GM23338 (cell line): ENCODE measurements at regions not wholly inside any gene's neighbourhood (a gene's known extent, or its start where the extent isn't known, plus 50 kb on each side); places are given as distances from the start of the nearest gene placed in this dataset.

Experiments used
- ATAC-seq: fragments of 200-7000 bp; cut with Tn5 transposase; 3 replicates; pipeline ENCODE4 v1.9.1; 2020
- DNase-seq: peaks from one replicate; pipeline ENCODE4 v3.0.0-alpha.2; 2015; ENCODE audit warnings: low spot score
- H2AFZ ChIP-seq: fragments of 200-600 bp; sonication (generic); 2 replicates; pipeline ENCODE4 v1.8.0; 2016; ENCODE audit warnings: antibody characterized with exemption, mild to moderate bottlenecking, moderate library complexity
- H3F3A ChIP-seq: fragments of 200-600 bp; sonication (generic); replicated peaks from 2 replicates; pipeline ENCODE4 v1.8.0; 2017; ENCODE audit warnings: antibody characterized with exemption, mixed run types, low read depth
- H3K27ac ChIP-seq: fragments of 200-600 bp; sonication (generic); 2 replicates; pipeline ENCODE4 v1.6.1; 2016; ENCODE audit warnings: low read depth
- H3K27me3 ChIP-seq: fragments of 200-600 bp; sonication (generic); 2 replicates; pipeline ENCODE4 v1.8.0; 2016; ENCODE audit warnings: mild to moderate bottlenecking, mixed run types, moderate library complexity; ENCODE audit not compliant: insufficient read depth
- H3K36me3 ChIP-seq: fragments of 200-600 bp; sonication (generic); 2 replicates; pipeline ENCODE4 v1.8.0; 2016; ENCODE audit warnings: mild to moderate bottlenecking; ENCODE audit not compliant: insufficient read depth
- H3K4me1 ChIP-seq: fragments of 200-600 bp; sonication (generic); 2 replicates; pipeline ENCODE4 v1.8.0; 2016; ENCODE audit warnings: mild to moderate bottlenecking, moderate library complexity; ENCODE audit not compliant: insufficient read depth
- H3K4me2 ChIP-seq: fragments of 200-600 bp; sonication (generic); 2 replicates; pipeline ENCODE4 v1.7.1; 2017; ENCODE audit warnings: mixed run types
- H3K4me3 ChIP-seq: fragments of 200-600 bp; sonication (generic); 2 replicates; pipeline ENCODE4 v1.6.1; 2016; ENCODE audit warnings: mixed run types
- H3K79me2 ChIP-seq: fragments of 200-600 bp; sonication (generic); replicated peaks from 2 replicates; pipeline ENCODE4 v1.8.0; 2017; ENCODE audit warnings: mild to moderate bottlenecking; ENCODE audit not compliant: insufficient read depth
- H3K9me2 ChIP-seq: fragments of 200-600 bp; sonication (generic); 2 replicates; pipeline ENCODE4 v1.8.0; 2017; ENCODE audit not compliant: insufficient read depth
- H4K20me1 ChIP-seq: fragments of 200-600 bp; sonication (generic); replicated peaks from 2 replicates; pipeline ENCODE4 v1.8.0; 2017; ENCODE audit warnings: mild to moderate bottlenecking; ENCODE audit not compliant: insufficient read depth
- H3K27ac Mint-ChIP-seq: 2 replicates; pipeline ENCODE4 v1.8.0; 2020; ENCODE audit warnings: inconsistent platforms, mild to moderate bottlenecking, moderate library complexity, mixed read lengths
- H3K27me3 Mint-ChIP-seq: 3 replicates; pipeline ENCODE4 v1.8.0; 2022; ENCODE audit warnings: low read depth, mild to moderate bottlenecking, moderate library complexity, mixed read lengths, inconsistent platforms; ENCODE audit not compliant: insufficient read depth, poor library complexity
- H3K36me3 Mint-ChIP-seq: 3 replicates; pipeline ENCODE4 v1.8.0; 2021; ENCODE audit warnings: low read depth, mild to moderate bottlenecking, inconsistent platforms, moderate library complexity, mixed read lengths
- H3K4me1 Mint-ChIP-seq: 3 replicates; pipeline ENCODE4 v1.8.0; 2020; ENCODE audit warnings: mild to moderate bottlenecking, inconsistent platforms, mixed read lengths
- H3K4me3 Mint-ChIP-seq: 3 replicates; pipeline ENCODE4 v1.8.0; 2021; ENCODE audit warnings: moderate library complexity, mild to moderate bottlenecking, inconsistent platforms, mixed read lengths
- H3K9me3 Mint-ChIP-seq: 3 replicates; pipeline ENCODE4 v1.8.0; 2020; ENCODE audit warnings: moderate library complexity, mild to moderate bottlenecking, inconsistent platforms, mixed read lengths
- CREB1 ChIP-seq: fragments of 250-450 bp; sonication (Bioruptor Pico); IDR thresholded peaks from 2 replicates; pipeline ENCODE4 v1.5.0; 2020; ENCODE audit warnings: low read depth, mild to moderate bottlenecking, moderate library complexity
- CTCF ChIP-seq, 2 experiments: fragments of 200-600 bp in 1 of 2; sonication (generic) in 1 of 2; conservative IDR thresholded peaks; 2 replicates each; pipeline versions ENCODE4 v1.5.1 to v1.6.1; 2016 to 2017; ENCODE audit warnings: antibody characterized with exemption in 2 of 2, low read depth in 2 of 2, mild to moderate bottlenecking in 2 of 2, moderate library complexity in 1 of 2
- EZH2 ChIP-seq: fragments of 200-600 bp; sonication (generic); IDR thresholded peaks from one replicate; pipeline ENCODE4 v1.8.0; 2017; ENCODE audit warnings: antibody characterized with exemption, mild to moderate bottlenecking, low read depth; ENCODE audit not compliant: unreplicated experiment
- EZH2phosphoT487 ChIP-seq: fragments of 200-600 bp; sonication (generic); IDR thresholded peaks from one replicate; pipeline ENCODE4 v1.8.1; 2018; ENCODE audit warnings: antibody characterized with exemption; ENCODE audit not compliant: unreplicated experiment
- JUNB ChIP-seq: IDR thresholded peaks from one replicate; pipeline ENCODE4 v1.6.1; 2016; ENCODE audit warnings: antibody characterized with exemption; ENCODE audit not compliant: unreplicated experiment
- NANOG ChIP-seq: IDR thresholded peaks from 2 replicates; pipeline ENCODE4 v1.6.1; 2016; ENCODE audit warnings: antibody characterized with exemption, borderline replicate concordance
- POLR2AphosphoS5 ChIP-seq: IDR thresholded peaks from 2 replicates; pipeline ENCODE4 v1.6.1; 2016; ENCODE audit warnings: antibody characterized with exemption, low read depth
- STAT1 ChIP-seq: IDR thresholded peaks from one replicate; pipeline ENCODE4 v1.6.1; 2016; ENCODE audit warnings: antibody characterized with exemption; ENCODE audit not compliant: unreplicated experiment
- ZNF114 ChIP-seq: fragments of 250-450 bp; sonication (Bioruptor Pico); IDR thresholded peaks from 2 replicates; pipeline ENCODE4 v1.5.0; 2020; ENCODE audit warnings: mild to moderate bottlenecking, moderate library complexity
- ZNF331 ChIP-seq: fragments of 250-450 bp; sonication (Bioruptor Pico); IDR thresholded peaks from 2 replicates; pipeline ENCODE4 v1.5.0; 2020; ENCODE audit warnings: low read depth, mild to moderate bottlenecking, moderate library complexity
- TF ChIP-seq, protein P1 (sequence below): IDR thresholded peaks from one replicate; pipeline ENCODE4 v1.6.1; 2018; ENCODE audit warnings: antibody characterized with exemption; ENCODE audit not compliant: unreplicated experiment
- TF ChIP-seq, protein P2 (sequence below): IDR thresholded peaks from 2 replicates; pipeline ENCODE4 v1.6.1; 2016; ENCODE audit warnings: antibody characterized with exemption
- TF ChIP-seq, protein P3 (sequence below): fragments of 250-450 bp; sonication (Bioruptor Pico); IDR thresholded peaks from 2 replicates; pipeline ENCODE4 v1.5.0; 2020; ENCODE audit warnings: mild to moderate bottlenecking, moderate library complexity

DNA sequence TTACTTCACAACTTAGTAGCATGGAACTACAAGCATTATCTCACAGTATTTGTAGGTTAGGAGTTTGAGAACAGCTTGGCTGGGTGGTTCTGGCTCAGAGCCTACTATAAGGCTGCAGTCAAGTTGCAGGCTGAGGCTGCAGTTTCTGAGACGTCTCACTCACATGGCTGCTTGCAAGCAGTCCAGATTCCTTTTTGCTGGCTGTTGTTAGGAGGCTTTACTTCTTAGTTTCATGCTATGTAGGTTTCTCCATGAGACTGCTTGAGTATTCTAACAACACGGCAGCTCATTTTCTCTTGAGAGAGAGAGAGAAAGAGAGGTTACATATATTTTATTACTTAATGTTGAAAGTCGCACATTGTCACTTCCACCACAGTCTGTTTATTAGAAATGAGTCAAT, 1073.9 kb downstream of the NXPH1 start:
- Mint-ChIP-seq H3K4me3 (no peak overlapping the region), H3K27me3 (no peaks in the 10 kb centered on the region), H3K27ac (peak overlapping the region; percentile 85), H3K9me3 (no peaks in the 10 kb centered on the region), H3K36me3 (no peaks in the 10 kb centered on the region), H3K4me1 (no peaks in the 10 kb centered on the region; the same call in 2 of the 3 replicates)
- no peaks in the 10 kb centered on the region for H3K79me2 ChIP-seq
- H3K4me2 ChIP-seq = no peak overlapping the region
- H3K36me3 ChIP-seq = no peaks in the 10 kb centered on the region
- DNase-seq (peak; percentile 25), ATAC-seq (peak; percentile 69)
- H2AFZ ChIP-seq = peak overlapping the region; percentile 60; the same call in 1 of the 2 replicates
- no peaks in the 10 kb centered on the region for H3K27me3 ChIP-seq
- H3K4me1 ChIP-seq = no peaks in the 10 kb centered on the region
- H3K9me2 ChIP-seq = no peaks in the 10 kb centered on the region
- TF ChIP-seq NANOG (no peak), CTCF (conservative IDR thresholded peaks at IDR 0.05; ENCODE audit: low read depth in 2 of 2) (no peak), ZNF114 (CRISPR knock-in tag) (no peak), CREB1 (no peak), EZH2phosphoT487 (no peak), STAT1 (no peak), POLR2AphosphoS5 (no peak), JUNB (no peak), EZH2 (no peak), ZNF331 (CRISPR knock-in tag) (no peak)
- TF ChIP-seq, protein P1, sequence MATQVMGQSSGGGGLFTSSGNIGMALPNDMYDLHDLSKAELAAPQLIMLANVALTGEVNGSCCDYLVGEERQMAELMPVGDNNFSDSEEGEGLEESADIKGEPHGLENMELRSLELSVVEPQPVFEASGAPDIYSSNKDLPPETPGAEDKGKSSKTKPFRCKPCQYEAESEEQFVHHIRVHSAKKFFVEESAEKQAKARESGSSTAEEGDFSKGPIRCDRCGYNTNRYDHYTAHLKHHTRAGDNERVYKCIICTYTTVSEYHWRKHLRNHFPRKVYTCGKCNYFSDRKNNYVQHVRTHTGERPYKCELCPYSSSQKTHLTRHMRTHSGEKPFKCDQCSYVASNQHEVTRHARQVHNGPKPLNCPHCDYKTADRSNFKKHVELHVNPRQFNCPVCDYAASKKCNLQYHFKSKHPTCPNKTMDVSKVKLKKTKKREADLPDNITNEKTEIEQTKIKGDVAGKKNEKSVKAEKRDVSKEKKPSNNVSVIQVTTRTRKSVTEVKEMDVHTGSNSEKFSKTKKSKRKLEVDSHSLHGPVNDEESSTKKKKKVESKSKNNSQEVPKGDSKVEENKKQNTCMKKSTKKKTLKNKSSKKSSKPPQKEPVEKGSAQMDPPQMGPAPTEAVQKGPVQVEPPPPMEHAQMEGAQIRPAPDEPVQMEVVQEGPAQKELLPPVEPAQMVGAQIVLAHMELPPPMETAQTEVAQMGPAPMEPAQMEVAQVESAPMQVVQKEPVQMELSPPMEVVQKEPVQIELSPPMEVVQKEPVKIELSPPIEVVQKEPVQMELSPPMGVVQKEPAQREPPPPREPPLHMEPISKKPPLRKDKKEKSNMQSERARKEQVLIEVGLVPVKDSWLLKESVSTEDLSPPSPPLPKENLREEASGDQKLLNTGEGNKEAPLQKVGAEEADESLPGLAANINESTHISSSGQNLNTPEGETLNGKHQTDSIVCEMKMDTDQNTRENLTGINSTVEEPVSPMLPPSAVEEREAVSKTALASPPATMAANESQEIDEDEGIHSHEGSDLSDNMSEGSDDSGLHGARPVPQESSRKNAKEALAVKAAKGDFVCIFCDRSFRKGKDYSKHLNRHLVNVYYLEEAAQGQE = no peak
- TF ChIP-seq, protein P2, sequence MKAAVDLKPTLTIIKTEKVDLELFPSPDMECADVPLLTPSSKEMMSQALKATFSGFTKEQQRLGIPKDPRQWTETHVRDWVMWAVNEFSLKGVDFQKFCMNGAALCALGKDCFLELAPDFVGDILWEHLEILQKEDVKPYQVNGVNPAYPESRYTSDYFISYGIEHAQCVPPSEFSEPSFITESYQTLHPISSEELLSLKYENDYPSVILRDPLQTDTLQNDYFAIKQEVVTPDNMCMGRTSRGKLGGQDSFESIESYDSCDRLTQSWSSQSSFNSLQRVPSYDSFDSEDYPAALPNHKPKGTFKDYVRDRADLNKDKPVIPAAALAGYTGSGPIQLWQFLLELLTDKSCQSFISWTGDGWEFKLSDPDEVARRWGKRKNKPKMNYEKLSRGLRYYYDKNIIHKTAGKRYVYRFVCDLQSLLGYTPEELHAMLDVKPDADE = no peak
- TF ChIP-seq, protein P3, sequence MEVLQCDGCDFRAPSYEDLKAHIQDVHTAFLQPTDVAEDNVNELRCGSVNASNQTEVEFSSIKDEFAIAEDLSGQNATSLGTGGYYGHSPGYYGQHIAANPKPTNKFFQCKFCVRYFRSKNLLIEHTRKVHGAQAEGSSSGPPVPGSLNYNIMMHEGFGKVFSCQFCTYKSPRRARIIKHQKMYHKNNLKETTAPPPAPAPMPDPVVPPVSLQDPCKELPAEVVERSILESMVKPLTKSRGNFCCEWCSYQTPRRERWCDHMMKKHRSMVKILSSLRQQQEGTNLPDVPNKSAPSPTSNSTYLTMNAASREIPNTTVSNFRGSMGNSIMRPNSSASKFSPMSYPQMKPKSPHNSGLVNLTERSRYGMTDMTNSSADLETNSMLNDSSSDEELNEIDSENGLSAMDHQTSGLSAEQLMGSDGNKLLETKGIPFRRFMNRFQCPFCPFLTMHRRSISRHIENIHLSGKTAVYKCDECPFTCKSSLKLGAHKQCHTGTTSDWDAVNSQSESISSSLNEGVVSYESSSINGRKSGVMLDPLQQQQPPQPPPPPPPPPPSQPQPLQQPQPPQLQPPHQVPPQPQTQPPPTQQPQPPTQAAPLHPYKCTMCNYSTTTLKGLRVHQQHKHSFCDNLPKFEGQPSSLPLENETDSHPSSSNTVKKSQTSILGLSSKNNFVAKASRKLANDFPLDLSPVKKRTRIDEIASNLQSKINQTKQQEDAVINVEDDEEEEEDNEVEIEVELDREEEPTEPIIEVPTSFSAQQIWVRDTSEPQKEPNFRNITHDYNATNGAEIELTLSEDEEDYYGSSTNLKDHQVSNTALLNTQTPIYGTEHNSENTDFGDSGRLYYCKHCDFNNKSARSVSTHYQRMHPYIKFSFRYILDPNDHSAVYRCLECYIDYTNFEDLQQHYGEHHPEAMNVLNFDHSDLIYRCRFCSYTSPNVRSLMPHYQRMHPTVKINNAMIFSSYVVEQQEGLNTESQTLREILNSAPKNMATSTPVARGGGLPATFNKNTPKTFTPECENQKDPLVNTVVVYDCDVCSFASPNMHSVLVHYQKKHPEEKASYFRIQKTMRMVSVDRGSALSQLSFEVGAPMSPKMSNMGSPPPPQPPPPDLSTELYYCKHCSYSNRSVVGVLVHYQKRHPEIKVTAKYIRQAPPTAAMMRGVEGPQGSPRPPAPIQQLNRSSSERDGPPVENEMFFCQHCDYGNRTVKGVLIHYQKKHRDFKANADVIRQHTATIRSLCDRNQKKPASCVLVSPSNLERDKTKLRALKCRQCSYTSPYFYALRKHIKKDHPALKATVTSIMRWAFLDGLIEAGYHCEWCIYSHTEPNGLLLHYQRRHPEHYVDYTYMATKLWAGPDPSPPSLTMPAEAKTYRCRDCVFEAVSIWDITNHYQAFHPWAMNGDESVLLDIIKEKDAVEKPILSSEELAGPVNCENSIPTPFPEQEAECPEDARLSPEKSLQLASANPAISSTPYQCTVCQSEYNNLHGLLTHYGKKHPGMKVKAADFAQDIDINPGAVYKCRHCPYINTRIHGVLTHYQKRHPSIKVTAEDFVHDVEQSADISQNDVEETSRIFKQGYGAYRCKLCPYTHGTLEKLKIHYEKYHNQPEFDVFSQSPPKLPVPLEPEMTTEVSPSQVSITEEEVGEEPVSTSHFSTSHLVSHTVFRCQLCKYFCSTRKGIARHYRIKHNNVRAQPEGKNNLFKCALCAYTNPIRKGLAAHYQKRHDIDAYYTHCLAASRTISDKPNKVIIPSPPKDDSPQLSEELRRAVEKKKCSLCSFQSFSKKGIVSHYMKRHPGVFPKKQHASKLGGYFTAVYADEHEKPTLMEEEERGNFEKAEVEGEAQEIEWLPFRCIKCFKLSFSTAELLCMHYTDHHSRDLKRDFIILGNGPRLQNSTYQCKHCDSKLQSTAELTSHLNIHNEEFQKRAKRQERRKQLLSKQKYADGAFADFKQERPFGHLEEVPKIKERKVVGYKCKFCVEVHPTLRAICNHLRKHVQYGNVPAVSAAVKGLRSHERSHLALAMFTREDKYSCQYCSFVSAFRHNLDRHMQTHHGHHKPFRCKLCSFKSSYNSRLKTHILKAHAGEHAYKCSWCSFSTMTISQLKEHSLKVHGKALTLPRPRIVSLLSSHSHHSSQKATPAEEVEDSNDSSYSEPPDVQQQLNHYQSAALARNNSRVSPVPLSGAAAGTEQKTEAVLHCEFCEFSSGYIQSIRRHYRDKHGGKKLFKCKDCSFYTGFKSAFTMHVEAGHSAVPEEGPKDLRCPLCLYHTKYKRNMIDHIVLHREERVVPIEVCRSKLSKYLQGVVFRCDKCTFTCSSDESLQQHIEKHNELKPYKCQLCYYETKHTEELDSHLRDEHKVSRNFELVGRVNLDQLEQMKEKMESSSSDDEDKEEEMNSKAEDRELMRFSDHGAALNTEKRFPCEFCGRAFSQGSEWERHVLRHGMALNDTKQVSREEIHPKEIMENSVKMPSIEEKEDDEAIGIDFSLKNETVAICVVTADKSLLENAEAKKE (CRISPR knock-in tag) = no peak
- H3K4me3 ChIP-seq = no peak overlapping the region
- H4K20me1 ChIP-seq = no peaks in the 10 kb centered on the region
- H3F3A ChIP-seq = no peaks in the 10 kb centered on the region
- H3K27ac ChIP-seq = no peak overlapping the region
